ENCODE measurements at regions not wholly inside any gene's neighbourhood (a gene's known extent, or its start where the extent isn't known, plus 50 kb on each side); places are given as distances from the start of the nearest gene placed in this dataset.

- TF ChIP-seq CTCF (optimal IDR thresholded peaks at IDR 0.05 in 1 of 3, IDR thresholded peaks at IDR 0.05 in 1 of 3, conservative IDR thresholded peaks at IDR 0.05 in 1 of 3; ENCODE audit: extremely low read depth in 1 of 3, insufficient read depth in 2 of 3, low read length in 3 of 3): no peak
- TF ChIP-seq EZH2 (IDR thresholded peaks at IDR 0.05; ENCODE audit: low read length): no peak
These were observed 89.2 kb upstream of the LINC00305 start for GRCh38 chr18:64238076-64238475.

Measured in keratinocyte (primary cell).